Endothelial cell (in vitro differentiated cells): ENCODE measurements at regions not wholly inside any gene's neighbourhood (a gene's known extent, or its start where the extent isn't known, plus 50 kb on each side); places are given as distances from the start of the nearest gene placed in this dataset.

ENCODE experiments used
- DNase-seq: peaks from one replicate; pipeline ENCODE4 v3.0.0; 2021; ENCODE audit warnings: low spot score
- H3K27ac Mint-ChIP-seq: one replicate; pipeline ENCODE4 v1.8.0; 2021; ENCODE audit warnings: mixed read lengths, inconsistent platforms; ENCODE audit not compliant: unreplicated experiment
- H3K27me3 Mint-ChIP-seq: one replicate; pipeline ENCODE4 v1.8.0; 2021; ENCODE audit warnings: mild to moderate bottlenecking, moderate library complexity, mixed read lengths, inconsistent platforms; ENCODE audit not compliant: unreplicated experiment
- H3K36me3 Mint-ChIP-seq: one replicate; pipeline ENCODE4 v1.8.0; 2021; ENCODE audit warnings: mild to moderate bottlenecking, low read depth, mixed read lengths, inconsistent platforms; ENCODE audit not compliant: unreplicated experiment
- H3K4me1 Mint-ChIP-seq: one replicate; pipeline ENCODE4 v1.8.0; 2021; ENCODE audit warnings: mild to moderate bottlenecking, mixed read lengths, inconsistent platforms; ENCODE audit not compliant: unreplicated experiment
- H3K4me3 Mint-ChIP-seq: one replicate; pipeline ENCODE4 v1.8.0; 2021; ENCODE audit warnings: mild to moderate bottlenecking, mixed read lengths, inconsistent platforms; ENCODE audit not compliant: unreplicated experiment
- H3K9me3 Mint-ChIP-seq: one replicate; pipeline ENCODE4 v1.8.0; 2021; ENCODE audit warnings: mixed read lengths, inconsistent platforms; ENCODE audit not compliant: unreplicated experiment
- TF ChIP-seq, protein P1 (sequence below): fragments of 200-600 bp; sonication (generic); IDR thresholded peaks from one replicate; pipeline ENCODE4 v1.5.0; 2021; ENCODE audit warnings: antibody characterized with exemption; ENCODE audit not compliant: unreplicated experiment

DNA sequence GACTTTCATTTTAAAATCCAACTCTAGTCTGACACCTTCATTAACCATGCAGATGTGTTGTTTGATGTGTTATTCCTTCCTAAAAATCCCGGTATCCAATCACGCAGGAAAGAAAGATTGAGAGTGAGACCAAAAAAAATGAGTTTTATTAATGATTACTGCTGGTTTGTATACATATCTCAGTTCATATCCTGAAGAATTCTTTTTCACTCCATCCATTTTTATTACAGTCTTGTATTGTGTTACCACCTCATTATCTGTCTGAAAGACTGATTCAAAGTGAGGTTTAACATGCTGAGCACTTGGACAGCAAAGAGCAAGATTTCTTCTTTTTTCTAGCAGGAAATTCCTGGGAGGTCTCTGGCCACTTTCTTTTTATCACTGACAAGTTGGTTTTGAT is 268.3 kb downstream of the CDH11 start:
- no peak for DNase-seq
- H3K27me3 Mint-ChIP-seq: no peaks in the 10 kb centered on the region
- H3K4me3 Mint-ChIP-seq: no peak overlapping the region
- no peak overlapping the region for H3K27ac Mint-ChIP-seq
- no peaks in the 10 kb centered on the region for H3K4me1 Mint-ChIP-seq
- TF ChIP-seq, protein P1, sequence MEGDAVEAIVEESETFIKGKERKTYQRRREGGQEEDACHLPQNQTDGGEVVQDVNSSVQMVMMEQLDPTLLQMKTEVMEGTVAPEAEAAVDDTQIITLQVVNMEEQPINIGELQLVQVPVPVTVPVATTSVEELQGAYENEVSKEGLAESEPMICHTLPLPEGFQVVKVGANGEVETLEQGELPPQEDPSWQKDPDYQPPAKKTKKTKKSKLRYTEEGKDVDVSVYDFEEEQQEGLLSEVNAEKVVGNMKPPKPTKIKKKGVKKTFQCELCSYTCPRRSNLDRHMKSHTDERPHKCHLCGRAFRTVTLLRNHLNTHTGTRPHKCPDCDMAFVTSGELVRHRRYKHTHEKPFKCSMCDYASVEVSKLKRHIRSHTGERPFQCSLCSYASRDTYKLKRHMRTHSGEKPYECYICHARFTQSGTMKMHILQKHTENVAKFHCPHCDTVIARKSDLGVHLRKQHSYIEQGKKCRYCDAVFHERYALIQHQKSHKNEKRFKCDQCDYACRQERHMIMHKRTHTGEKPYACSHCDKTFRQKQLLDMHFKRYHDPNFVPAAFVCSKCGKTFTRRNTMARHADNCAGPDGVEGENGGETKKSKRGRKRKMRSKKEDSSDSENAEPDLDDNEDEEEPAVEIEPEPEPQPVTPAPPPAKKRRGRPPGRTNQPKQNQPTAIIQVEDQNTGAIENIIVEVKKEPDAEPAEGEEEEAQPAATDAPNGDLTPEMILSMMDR: no peak
- H3K36me3 Mint-ChIP-seq: no peaks in the 10 kb centered on the region
- H3K9me3 Mint-ChIP-seq: no peaks in the 10 kb centered on the region

DNA sequence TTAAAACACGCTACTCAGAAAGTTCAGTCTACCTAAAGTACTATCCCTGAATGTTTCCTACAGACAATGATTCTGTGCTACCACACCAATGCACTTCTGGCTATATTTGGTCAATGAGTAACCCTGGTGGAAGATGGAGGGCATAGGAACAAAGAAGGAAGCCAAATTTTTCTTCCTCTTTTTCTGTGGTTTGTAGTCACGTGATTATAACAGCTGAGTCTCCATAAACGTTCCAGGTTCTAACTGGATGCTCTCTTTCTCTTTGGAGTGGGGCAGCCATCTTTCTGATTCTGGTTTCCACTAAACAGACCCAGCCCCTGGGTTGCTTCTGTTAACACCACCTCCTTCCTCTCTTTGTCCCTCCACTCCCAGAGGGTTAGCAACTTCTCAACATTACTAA is 274.9 kb downstream of the CDH11 start:
- Mint-ChIP-seq H3K4me3 (no peak overlapping the region), H3K27me3 (no peaks in the 10 kb centered on the region), H3K9me3 (no peaks in the 10 kb centered on the region), H3K27ac (no peak overlapping the region), H3K4me1 (peaks cover 11% of the 10 kb centered on the region), H3K36me3 (no peaks in the 10 kb centered on the region)
- DNase-seq: no peak
- TF ChIP-seq, protein P1: no peak

DNA sequence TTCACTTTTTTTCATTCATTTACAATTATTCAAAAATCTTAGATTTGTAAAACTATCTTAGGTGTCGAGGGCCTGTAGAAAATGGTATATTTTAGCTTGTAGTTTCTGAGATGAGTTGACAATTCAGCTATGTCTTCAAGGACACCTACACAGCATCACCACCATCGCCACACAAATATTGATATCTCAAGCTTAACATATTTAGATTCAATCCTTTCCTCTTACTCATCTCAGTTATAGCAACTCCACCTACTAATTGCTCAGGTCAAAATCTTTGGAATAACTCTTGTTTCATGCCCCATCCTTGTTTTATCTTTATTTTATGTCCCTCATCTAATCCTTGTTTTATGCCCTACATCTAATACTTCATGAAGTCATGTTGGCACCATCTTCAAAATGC is 276.8 kb downstream of the CDH11 start:
- Mint-ChIP-seq H3K4me1 (peaks cover 11% of the 10 kb centered on the region), H3K36me3 (no peaks in the 10 kb centered on the region), H3K27ac (no peak overlapping the region), H3K4me3 (no peak overlapping the region), H3K27me3 (no peaks in the 10 kb centered on the region), H3K9me3 (no peaks in the 10 kb centered on the region)
- TF ChIP-seq, protein P1: no peak
- no peak for DNase-seq

DNA sequence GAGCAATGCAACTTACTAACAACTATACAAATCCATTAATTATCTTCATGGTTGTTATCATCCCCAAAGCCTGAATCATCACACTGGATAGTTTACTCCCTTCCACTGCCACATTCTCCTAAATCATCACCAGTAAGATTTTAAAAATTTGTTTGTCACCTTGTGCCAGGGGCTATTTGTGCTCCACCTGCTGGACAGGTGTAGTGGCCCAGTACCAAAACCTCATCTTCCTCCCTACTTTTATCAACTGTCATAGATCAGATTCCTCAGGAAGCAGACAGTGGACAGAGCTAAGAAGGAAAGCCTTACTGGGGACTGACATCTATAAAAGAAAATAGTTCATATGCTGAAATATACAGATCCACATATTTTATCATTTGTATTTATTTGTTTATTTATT is 280.4 kb downstream of the CDH11 start:
- H3K4me1 Mint-ChIP-seq: peaks cover 11% of the 10 kb centered on the region

DNA sequence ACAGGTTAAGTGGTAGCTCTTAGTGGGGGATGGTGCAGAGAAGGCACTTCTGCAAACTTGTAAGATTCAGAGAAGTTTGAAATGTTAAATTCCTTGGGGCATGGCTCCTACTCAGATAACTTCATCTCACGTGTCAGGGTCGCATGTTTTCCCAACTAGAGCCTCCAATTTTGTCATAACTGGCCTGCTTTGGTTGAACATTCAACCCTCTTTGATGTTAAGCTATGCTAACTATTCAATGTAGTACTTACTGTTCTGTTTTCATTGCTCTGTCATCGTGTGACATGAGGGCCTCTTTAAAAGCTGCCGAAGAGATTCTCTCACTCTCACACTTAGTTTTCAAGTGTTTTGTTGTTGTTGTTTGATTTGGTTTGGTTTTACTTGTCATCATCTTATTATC is 280.8 kb downstream of the CDH11 start:
- Mint-ChIP-seq H3K4me3 (no peak overlapping the region), H3K36me3 (no peaks in the 10 kb centered on the region), H3K4me1 (peaks cover 11% of the 10 kb centered on the region), H3K27ac (no peak overlapping the region), H3K27me3 (no peaks in the 10 kb centered on the region), H3K9me3 (no peaks in the 10 kb centered on the region)
- TF ChIP-seq, protein P1: no peak
- no peak for DNase-seq

More for the DNA sequence above, 280.4 kb downstream of the CDH11 start:
- DNase-seq: no peak
- Mint-ChIP-seq H3K4me3 (no peak overlapping the region), H3K36me3 (no peaks in the 10 kb centered on the region), H3K27ac (no peak overlapping the region), H3K27me3 (no peaks in the 10 kb centered on the region), H3K9me3 (no peaks in the 10 kb centered on the region)
- TF ChIP-seq, protein P1: no peak
